ENCODE measurements at regions not wholly inside any gene's neighbourhood (a gene's known extent, or its start where the extent isn't known, plus 50 kb on each side); places are given as distances from the start of the nearest gene placed in this dataset.
"Not testable (repeated sequence)": the region's sequence is repeated elsewhere in the genome, so short reads cannot be mapped to it uniquely, and the experiment has no call there.

DNA sequence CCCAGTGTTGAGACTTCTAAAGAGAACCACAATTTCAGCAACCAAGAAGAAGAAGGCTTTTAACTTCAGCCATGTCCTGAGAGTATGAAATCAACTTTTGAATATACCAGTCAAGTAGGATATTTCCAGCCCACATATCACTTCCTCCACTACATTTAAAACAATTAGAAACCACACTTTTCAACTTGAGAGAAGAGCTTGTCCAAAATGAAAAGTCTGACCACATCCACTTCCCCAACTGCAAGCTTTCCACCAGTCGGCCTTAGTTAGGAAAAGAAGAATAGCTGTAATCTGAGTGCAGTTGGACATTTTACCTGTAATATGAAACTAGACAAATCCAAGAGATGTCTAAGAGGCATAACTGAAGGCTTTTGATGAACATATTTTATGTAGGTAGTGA, 101.9 kb upstream of the SLC7A11 start:
- TF ChIP-seq, protein P1, sequence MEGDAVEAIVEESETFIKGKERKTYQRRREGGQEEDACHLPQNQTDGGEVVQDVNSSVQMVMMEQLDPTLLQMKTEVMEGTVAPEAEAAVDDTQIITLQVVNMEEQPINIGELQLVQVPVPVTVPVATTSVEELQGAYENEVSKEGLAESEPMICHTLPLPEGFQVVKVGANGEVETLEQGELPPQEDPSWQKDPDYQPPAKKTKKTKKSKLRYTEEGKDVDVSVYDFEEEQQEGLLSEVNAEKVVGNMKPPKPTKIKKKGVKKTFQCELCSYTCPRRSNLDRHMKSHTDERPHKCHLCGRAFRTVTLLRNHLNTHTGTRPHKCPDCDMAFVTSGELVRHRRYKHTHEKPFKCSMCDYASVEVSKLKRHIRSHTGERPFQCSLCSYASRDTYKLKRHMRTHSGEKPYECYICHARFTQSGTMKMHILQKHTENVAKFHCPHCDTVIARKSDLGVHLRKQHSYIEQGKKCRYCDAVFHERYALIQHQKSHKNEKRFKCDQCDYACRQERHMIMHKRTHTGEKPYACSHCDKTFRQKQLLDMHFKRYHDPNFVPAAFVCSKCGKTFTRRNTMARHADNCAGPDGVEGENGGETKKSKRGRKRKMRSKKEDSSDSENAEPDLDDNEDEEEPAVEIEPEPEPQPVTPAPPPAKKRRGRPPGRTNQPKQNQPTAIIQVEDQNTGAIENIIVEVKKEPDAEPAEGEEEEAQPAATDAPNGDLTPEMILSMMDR (conservative IDR thresholded peaks at IDR 0.05; ENCODE audit: low read depth, low read length) = no peak
- no peak for DNase-seq (ENCODE audit: low read depth)
- H3K4me3 ChIP-seq (ENCODE audit: low read depth, low read length) = no peak overlapping the region

DNA sequence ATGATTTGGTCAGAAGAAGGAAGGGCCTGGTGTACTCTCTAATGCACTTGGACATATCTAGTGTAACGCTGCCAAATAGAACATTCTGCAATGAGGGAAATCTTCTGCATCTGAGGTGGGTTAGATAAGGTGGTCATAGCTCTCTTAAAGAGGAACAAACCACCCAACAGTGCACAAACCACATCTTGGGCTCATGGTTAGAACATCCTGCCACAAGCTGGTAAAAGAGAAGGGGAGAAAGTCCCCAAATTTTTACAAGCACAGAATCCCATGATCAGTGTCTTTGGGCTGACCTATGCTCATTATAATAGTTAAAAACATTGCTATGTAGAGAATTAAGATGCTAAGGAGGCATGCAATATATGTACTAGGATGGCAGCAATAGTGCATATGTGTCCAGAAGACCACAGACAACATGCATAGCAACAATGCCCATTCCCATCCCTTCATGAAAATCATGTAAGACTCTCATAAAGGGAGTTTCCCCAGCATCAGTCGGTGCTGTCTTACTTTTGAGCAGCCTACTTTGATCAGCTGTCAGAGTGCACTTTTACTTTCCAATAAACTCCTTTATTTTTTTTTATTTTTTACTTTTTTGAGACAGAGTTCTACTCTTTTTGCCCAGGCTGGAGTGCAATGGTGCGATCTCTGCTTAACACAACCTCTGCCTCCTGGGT, 99.7 kb upstream of the SLC7A11 start:
- no peak overlapping the region for H3K4me3 ChIP-seq (ENCODE audit: low read depth, low read length)
- TF ChIP-seq, protein P1 (conservative IDR thresholded peaks at IDR 0.05; ENCODE audit: low read depth, low read length) = no peak
- DNase-seq (ENCODE audit: low read depth) = no peak

DNA sequence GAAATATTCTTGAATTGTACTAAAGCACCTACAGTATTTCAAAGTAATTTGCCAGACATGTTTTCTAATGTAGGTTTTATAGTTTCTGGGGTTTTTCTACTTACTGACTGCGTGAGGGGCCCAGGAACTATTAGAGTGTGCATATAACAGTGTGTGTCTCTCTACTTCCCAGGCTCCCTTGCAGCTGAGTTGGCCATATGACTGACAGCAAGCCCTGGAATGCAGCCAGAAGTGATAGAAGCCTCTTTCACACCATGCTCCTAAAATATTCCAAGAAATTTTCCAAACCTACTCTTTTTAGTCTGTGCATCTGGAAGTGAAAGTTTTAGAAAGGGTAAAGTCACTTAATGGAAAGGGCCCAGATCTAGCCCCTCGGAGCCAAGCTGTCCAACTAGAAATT, 96.7 kb upstream of the SLC7A11 start:
- no peak overlapping the region for H3K4me3 ChIP-seq (ENCODE audit: low read depth, low read length)
- DNase-seq (ENCODE audit: low read depth) = no peak
- TF ChIP-seq, protein P1 (conservative IDR thresholded peaks at IDR 0.05; ENCODE audit: low read depth, low read length) = no peak

DNA sequence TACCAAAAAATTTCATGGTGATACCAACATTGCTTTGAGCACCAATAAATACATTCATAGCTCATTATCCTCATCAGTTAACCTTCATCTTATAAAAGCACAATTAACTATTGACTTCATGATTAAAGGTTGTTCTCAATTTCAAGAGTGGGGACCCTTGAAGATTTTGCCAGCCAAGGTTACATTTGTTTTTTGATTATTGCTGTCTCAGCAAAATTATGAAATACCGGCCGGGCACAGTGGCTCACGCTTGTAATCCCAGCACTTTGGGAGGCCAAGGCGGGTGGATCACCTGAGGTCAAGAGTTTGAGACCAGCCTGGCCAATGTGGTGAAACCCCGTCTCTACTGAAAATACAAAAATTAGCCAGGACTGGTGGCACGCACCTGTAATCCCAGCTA, 96.1 kb upstream of the SLC7A11 start:
- H3K4me3 ChIP-seq (ENCODE audit: low read depth, low read length); DNase-seq (ENCODE audit: low read depth): not testable (repeated sequence)

GRCh38 chr4:138334346-138335016, 92.3 kb upstream of the SLC7A11 start:
- DNase-seq (ENCODE audit: low read depth) = no peak
- TF ChIP-seq, protein P1 (conservative IDR thresholded peaks at IDR 0.05; ENCODE audit: low read depth, low read length) = no peak
- H3K4me3 ChIP-seq (ENCODE audit: low read depth, low read length) = no peak overlapping the region

DNA sequence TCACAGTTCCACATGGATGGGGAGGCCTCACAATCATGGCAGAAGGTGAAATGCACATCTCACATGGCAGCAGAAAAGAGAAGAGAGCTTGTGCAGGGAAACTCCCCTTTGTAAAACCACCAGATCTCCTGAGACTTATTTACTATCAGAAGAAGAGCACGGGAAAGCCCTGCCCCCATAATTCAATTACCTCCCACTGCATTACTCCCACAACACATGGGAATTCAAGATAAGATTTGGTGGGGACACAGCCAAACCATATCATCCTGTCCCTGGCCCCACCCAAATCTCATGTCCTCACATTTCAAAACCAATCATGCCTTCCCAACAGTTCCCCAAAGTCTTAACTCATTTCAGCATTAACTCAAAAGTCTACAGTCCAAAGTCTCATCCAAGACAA, 90.3 kb upstream of the SLC7A11 start:
- not testable (repeated sequence) for H3K4me3 ChIP-seq (ENCODE audit: low read depth, low read length); DNase-seq (ENCODE audit: low read depth)

DNA sequence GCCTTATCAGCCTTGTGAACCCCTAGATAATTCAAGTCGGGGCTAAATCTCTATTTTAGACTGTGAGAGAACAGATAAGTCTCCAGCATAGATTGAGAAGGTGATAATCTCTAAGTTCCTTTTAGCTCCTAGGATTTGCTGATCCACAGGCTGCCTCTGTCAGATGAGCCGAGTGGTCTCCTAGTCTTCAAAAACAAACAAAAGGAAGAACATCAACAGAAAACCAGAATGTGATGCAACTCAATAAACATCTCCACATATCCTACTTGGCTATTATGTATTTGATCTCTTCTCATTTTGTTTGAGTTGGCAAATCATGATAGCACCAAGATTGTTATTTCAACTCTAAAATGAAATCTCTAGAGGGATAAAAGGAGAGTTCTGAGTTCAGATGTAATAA, 88.4 kb upstream of the SLC7A11 start:
- TF ChIP-seq, protein P1 (conservative IDR thresholded peaks at IDR 0.05; ENCODE audit: low read depth, low read length) = no peak
- H3K4me3 ChIP-seq (ENCODE audit: low read depth, low read length) = no peak overlapping the region
- peak; percentile 63 for DNase-seq (ENCODE audit: low read depth)

DNA sequence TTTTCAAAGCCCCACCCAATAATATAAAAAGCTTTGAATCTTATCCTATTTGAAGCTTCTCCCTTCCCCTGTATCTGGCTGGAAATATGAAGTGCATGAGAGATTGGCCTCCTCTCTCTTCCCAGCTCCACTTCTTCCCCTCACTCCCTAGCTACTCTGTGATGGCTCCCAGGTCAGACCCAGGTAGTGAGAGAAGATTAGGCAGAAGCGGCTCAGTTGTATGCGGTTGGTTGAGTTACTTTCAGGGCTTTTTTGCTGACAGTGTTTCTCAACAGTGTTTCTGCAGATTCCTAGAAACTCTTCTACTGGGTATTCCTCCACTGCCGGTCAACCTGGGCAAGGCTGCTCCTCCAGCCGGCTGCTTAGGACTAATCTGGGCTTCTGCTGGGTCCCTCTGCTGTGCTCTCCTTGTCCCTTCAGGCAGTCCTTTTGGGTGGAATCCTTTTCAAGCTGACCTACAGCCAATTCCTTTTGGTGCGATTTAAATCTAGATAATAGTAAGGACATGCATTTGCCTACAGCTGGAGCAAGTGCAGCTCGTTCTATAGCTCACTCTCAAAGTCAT, 87.4 kb upstream of the SLC7A11 start:
- DNase-seq (ENCODE audit: low read depth) = no peak
- TF ChIP-seq, protein P1 (conservative IDR thresholded peaks at IDR 0.05; ENCODE audit: low read depth, low read length) = no peak
- H3K4me3 ChIP-seq (ENCODE audit: low read depth, low read length) = no peak overlapping the region

Data from choroid plexus epithelial cell (primary cell).